GM12873 (cell line): ENCODE measurements at regions not wholly inside any gene's neighbourhood (a gene's known extent, or its start where the extent isn't known, plus 50 kb on each side); places are given as distances from the start of the nearest gene placed in this dataset.

ENCODE experiments used
- CTCF ChIP-seq: IDR thresholded peaks from 2 replicates; pipeline ENCODE4 v1.5.1; 2012; ENCODE audit warnings: low read depth, mild to moderate bottlenecking, moderate library complexity, low read length, control low read depth; ENCODE audit not compliant: insufficient read depth; ENCODE audit errors: missing control alignments

GRCh38 chr9:13677801-13678200, 398.3 kb upstream of the MPDZ start:
- TF ChIP-seq CTCF = no peak

GRCh38 chr9:13675638-13676000, 396.1 kb upstream of the MPDZ start:
- TF ChIP-seq CTCF = no peak

GRCh38 chr9:13674926-13675637, 395.6 kb upstream of the MPDZ start:
- no peak for TF ChIP-seq CTCF

GRCh38 chr9:13673348-13673747, 393.9 kb upstream of the MPDZ start:
- no peak for TF ChIP-seq CTCF

GRCh38 chr9:13665418-13666066, 386.1 kb upstream of the MPDZ start:
- TF ChIP-seq CTCF = no peak

GRCh38 chr9:13661014-13661413, 381.5 kb upstream of the MPDZ start:
- TF ChIP-seq CTCF = no peak

GRCh38 chr9:13651969-13652663, 372.6 kb upstream of the MPDZ start:
- no peak for TF ChIP-seq CTCF
